EL (cell line): ENCODE measurements at regions not wholly inside any gene's neighbourhood (a gene's known extent, or its start where the extent isn't known, plus 50 kb on each side); places are given as distances from the start of the nearest gene placed in this dataset.

Experiments used
- DNase-seq: peaks from one replicate; pipeline ENCODE4 v3.0.0-alpha.2; 2016

- peak; percentile 72 for DNase-seq
These were observed 106.5 kb upstream of the CCDC112 start for GRCh38 chr5:115402822-115403577.

GRCh38 chr5:115402092-115402491 is 105.6 kb upstream of the CCDC112 start:
- no peak for DNase-seq

GRCh38 chr5:115398719-115399118 is 102.3 kb upstream of the CCDC112 start:
- peak; percentile 91 for DNase-seq

GRCh38 chr5:115396688-115397087 is 100.2 kb upstream of the CCDC112 start:
- DNase-seq, result peak; percentile 40

DNA sequence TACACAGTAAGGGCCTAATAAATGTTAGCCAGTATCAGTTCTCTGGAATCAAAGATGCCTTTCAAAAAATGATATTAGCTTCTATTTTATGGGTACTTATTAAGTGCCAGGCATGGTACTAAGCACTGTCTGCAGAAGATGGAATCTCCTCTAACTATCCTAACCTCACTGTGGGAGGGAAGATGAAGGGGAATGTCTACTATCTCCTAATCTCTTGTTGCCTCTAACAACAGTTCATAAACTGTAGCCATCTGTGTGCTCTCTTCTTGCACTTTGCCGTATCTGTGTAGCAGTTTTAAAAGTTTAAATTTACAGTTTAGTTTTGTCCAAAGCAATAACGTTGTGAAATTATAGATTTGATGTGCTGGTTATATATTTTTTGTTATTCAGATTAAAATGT is 99.6 kb upstream of the CCDC112 start:
- no peak for DNase-seq

GRCh38 chr5:115394531-115394930 is 98.1 kb upstream of the CCDC112 start:
- DNase-seq, result no peak

GRCh38 chr5:115393239-115393638 is 96.8 kb upstream of the CCDC112 start:
- DNase-seq, result no peak

DNA sequence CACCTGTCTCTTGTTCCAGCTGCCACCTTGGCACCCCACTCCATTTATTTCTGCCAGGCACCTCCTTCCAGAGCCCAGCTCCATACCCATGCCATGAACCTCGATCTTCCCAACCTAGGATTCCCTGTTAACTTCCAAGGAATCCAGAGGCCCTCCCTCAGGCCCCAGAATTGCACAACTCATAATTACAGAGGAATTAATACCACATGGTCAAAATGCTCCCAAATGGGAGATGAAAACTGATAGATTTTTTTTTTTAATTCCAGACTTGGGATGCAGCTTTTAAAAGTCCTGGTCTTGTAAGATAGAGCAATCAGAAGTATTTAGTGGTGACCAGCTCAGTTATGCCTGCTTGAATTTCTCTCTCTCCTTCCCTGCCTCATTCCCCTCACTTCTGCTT is 96.2 kb upstream of the CCDC112 start:
- peak; percentile 58 for DNase-seq

DNA sequence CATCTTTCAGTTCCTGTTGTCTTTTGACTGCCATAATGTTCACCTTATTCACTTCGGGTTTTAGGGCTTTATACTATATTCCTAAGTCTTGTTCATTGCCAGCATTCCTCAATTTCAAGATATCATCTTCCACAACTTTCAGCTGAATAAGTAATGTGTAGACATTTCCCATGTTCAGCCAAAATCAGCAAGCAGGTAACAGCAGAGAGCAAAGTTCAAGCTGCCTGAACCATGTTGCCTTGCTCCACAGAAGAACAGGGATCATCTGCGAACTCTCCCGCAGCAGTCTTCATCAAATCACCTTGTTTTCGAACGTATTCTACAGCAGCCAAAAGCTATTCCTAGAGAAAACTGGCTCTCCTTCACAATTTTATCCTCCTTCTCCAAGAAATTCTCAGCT is 95.3 kb upstream of the CCDC112 start:
- no peak for DNase-seq

DNA sequence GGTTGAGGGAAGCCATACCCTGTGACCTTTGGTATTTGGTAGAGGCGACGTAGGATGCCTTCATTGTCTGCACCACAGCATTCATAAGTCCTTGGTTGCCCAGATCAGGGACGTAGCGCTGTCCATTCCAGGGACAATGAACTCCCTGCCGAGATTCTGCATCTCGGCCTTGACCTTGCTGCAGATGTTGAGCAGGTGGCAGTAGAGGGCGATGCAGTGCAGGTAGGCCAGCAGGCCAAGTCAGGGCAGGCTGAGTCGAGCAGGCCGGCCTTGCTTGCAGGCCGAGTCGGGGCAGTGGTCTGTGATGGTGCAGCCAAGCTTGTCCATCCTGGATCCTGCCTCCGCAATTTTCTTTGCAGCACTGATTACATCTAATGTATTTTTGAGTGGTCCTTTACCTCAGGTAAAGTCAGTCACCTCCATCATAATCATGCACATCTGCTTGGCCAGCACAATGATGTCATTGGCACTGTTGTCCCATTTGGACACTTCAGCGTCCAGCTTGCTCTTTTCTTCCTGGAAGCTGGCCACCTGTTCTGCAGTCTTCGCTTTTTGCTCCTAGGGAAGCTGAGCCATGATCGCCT is 93.4 kb upstream of the CCDC112 start:
- no peak for DNase-seq

- peak; percentile 35 for DNase-seq
These were observed 92.8 kb upstream of the CCDC112 start for GRCh38 chr5:115389034-115389798.

DNA sequence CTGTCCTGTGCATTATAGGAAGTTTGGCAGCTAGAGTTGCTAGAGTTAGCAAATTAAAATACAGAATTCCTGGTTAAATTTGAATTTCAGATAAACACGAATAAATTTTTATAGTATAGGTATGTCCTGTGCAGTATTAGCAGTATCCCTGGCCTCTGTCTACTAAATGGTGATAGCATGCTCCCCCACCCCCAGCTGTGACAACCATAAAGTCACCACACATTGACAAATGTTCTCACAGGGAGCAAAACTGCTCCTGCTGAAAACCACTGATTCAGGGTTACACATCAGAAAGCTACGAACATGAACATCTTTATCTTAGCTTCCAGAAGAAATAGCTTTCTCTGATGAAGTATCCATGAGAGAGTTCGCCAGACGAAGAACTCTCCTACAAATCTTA is 91.8 kb upstream of the CCDC112 start:
- DNase-seq, result no peak

GRCh38 chr5:115387816-115388215 is 91.4 kb upstream of the CCDC112 start:
- DNase-seq, result no peak

- DNase-seq, result no peak
These were observed 90.2 kb upstream of the CCDC112 start for GRCh38 chr5:115386657-115387056.

- no peak for DNase-seq
These were observed 88.3 kb upstream of the CCDC112 start for GRCh38 chr5:115384587-115385375.

DNA sequence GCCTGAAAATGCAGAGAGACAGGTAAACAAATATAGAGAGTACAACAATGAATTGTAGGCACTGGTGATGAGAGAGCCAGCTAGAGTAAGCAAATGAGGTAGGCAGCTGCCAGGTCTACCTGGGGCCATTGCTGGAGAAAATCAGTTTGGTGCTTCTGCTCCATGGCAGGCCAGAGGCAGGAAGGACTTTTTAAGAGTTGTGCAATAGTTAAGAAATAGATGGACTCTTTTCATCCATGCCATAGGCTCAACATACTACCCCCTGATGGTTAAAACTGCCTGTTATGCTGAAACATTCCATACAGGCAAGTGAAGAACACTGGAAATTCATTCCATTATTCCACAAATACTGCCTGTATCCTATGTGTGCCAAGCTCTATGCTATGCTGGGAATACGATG is 86.5 kb upstream of the CCDC112 start:
- no peak for DNase-seq

- DNase-seq, result no peak
These were observed 85.6 kb upstream of the CCDC112 start for GRCh38 chr5:115381911-115382662.

- DNase-seq, result peak; percentile 31
These were observed 83.3 kb upstream of the CCDC112 start for GRCh38 chr5:115379622-115380344.

DNA sequence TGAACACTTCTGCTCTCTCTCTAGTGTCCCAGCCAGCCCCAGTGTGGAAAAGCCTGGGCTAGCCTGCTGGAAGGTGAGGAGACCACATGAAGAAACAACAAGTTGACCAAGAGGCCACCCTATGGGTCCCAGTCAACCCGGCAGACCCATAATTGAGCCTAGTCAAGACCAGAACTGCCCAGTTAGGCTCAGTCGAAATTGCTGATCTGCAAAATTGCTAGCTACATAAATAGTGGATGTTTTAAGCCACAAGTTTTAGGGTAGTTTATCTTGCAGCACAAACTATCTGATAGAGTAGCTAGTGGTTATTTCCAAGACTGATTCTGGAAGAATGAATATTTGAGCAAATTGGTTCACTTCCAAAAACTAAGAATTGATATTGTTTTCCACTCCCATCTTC is 82.3 kb upstream of the CCDC112 start:
- no peak for DNase-seq

DNA sequence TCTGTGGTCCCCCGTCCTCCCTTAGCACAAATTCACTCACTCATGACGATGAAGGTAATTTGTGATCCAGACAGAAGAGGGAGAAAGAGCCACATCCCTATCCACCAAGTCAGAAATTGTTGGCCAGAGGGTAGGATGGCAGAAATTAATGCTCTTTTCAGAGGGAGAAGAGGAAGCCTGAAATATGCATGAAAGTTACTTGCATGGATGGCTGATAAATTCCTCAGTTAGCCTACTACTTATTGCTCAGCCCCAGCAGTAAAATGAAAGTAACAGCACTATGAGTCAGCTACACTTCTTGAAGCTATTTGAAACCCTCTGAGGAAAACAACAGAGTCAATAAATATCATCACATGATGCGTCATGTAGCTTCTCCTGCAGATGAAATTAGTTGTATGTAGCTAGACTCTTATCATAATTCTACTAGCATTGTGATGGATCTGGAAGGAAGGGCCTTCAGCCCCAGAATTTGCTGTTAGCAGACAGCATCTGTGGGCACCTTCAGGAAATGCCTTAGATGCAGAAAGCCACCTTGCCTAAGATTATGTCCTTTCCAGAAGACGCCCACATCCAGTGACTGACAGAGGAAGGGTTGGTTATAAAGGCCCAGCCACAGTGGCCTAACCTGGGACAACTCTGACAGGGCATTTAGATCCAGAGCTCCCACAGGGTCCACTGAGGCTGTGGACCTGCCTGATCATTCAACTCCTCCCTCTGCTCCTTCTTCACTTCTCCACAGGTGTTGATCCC is 81.2 kb upstream of the CCDC112 start:
- DNase-seq, result peak; percentile 88

GRCh38 chr5:115375893-115376292 is 79.4 kb upstream of the CCDC112 start:
- DNase-seq, result no peak
